Activated CD4-positive, alpha-beta T cell treated with anti-CD3 and anti-CD28 coated beads, Interleukin-2, amount 10 ng/mL, durations not matched to agents 7 days and 5 days (primary cell): ENCODE measurements at regions not wholly inside any gene's neighbourhood (a gene's known extent, or its start where the extent isn't known, plus 50 kb on each side); places are given as distances from the start of the nearest gene placed in this dataset.

ENCODE experiments used
- CTCF ChIA-PET: fragments of 350-600 bp; sonication (Branson Sonifier 250); formaldehyde crosslinking; loops from one replicate; lab custom pipeline; 2021; ENCODE audit warnings: antibody characterized with exemption; lab: Charles Lee
- POLR2A ChIA-PET: fragments of 350-600 bp; sonication (Branson Sonifier 250); formaldehyde crosslinking; loops from one replicate; lab custom pipeline; 2021; ENCODE audit warnings: antibody characterized with exemption; lab: Charles Lee
- DNase-seq: peaks from one replicate; pipeline ENCODE4 v3.0.0-alpha.2; 2020
- H3K27ac Mint-ChIP-seq: one replicate; pipeline ENCODE4 v1.8.0; 2021; ENCODE audit warnings: mild to moderate bottlenecking, moderate library complexity, mixed read lengths
- H3K27me3 Mint-ChIP-seq: one replicate; pipeline ENCODE4 v1.8.0; 2021; ENCODE audit warnings: mixed read lengths
- H3K36me3 Mint-ChIP-seq: one replicate; pipeline ENCODE4 v1.8.0; 2021; ENCODE audit warnings: low read depth, mixed read lengths
- H3K4me1 Mint-ChIP-seq: one replicate; pipeline ENCODE4 v1.8.0; 2021; ENCODE audit warnings: mixed read lengths
- H3K4me3 Mint-ChIP-seq: one replicate; pipeline ENCODE4 v1.8.0; 2021; ENCODE audit warnings: mild to moderate bottlenecking, moderate library complexity, mixed read lengths
- H3K9me3 Mint-ChIP-seq: one replicate; pipeline ENCODE4 v1.8.0; 2021; ENCODE audit warnings: mixed read lengths

GRCh38 chr6:90432041-90432775, 135.6 kb upstream of the BACH2 start:
- H3K9me3 Mint-ChIP-seq, result peaks cover 59% of the 10 kb centered on the region

GRCh38 chr6:90431576-90431975, 134.9 kb upstream of the BACH2 start:
- H3K9me3 Mint-ChIP-seq, result peaks cover 58% of the 10 kb centered on the region
- H3K4me1 Mint-ChIP-seq, result peaks cover 13% of the 10 kb centered on the region
- H3K27me3 Mint-ChIP-seq, result peaks cover under 1% of the 10 kb centered on the region
- ChIA-PET CTCF (interaction anchor here (0.9 to 4.0 kb wide), 5 partner anchors 9 to 38 kb away, joined by 3 to 17 read pairs (median 6); no protein-coding TSS in a partner anchor), POLR2A (no interaction called here)
- no peak overlapping the region for H3K27ac Mint-ChIP-seq
- H3K4me3 Mint-ChIP-seq, result no peak overlapping the region
- H3K36me3 Mint-ChIP-seq, result peaks cover 45% of the 10 kb centered on the region
- no peak for DNase-seq

More at GRCh38 chr6:90432041-90432775, 135.6 kb upstream of the BACH2 start:
- no peak for DNase-seq
- Mint-ChIP-seq H3K36me3 (peaks cover 42% of the 10 kb centered on the region), H3K4me3 (no peak overlapping the region), H3K4me1 (peaks cover 11% of the 10 kb centered on the region), H3K27ac (no peak overlapping the region), H3K27me3 (peaks cover 1% of the 10 kb centered on the region)
- ChIA-PET POLR2A (no interaction called here), CTCF (interaction anchor here (0.7 to 4.0 kb wide), 6 partner anchors 9 to 210 kb away, joined by 3 to 17 read pairs (median 4); no protein-coding TSS in a partner anchor)

GRCh38 chr6:90429713-90430112, 133.1 kb upstream of the BACH2 start:
- H3K27ac Mint-ChIP-seq, result no peak overlapping the region
- H3K4me3 Mint-ChIP-seq, result no peak overlapping the region
- POLR2A ChIA-PET, result no interaction called here
- H3K4me1 Mint-ChIP-seq, result peaks cover 21% of the 10 kb centered on the region
- H3K27me3 Mint-ChIP-seq, result no peaks in the 10 kb centered on the region
- CTCF ChIA-PET, result interaction anchor here (1.1 to 4.0 kb wide), 5 partner anchors 9 to 50 kb away, joined by 3 to 17 read pairs (median 4); no protein-coding TSS in a partner anchor
- DNase-seq, result no peak
- H3K9me3 Mint-ChIP-seq, result peaks cover 52% of the 10 kb centered on the region
- peaks cover 50% of the 10 kb centered on the region for H3K36me3 Mint-ChIP-seq

GRCh38 chr6:90428514-90428913, 131.9 kb upstream of the BACH2 start:
- ChIA-PET CTCF (interaction anchor here (1.1 to 4.0 kb wide), 5 partner anchors 8 to 51 kb away, joined by 3 to 17 read pairs (median 4); no protein-coding TSS in a partner anchor), POLR2A (no interaction called here)
- H3K4me1 Mint-ChIP-seq, result peaks cover 28% of the 10 kb centered on the region
- DNase-seq, result no peak
- no peaks in the 10 kb centered on the region for H3K27me3 Mint-ChIP-seq
- peaks cover 43% of the 10 kb centered on the region for H3K36me3 Mint-ChIP-seq
- peaks cover 44% of the 10 kb centered on the region for H3K9me3 Mint-ChIP-seq
- H3K4me3 Mint-ChIP-seq, result no peak overlapping the region
- H3K27ac Mint-ChIP-seq, result no peak overlapping the region

GRCh38 chr6:90425161-90425641, 128.6 kb upstream of the BACH2 start:
- Mint-ChIP-seq H3K4me1 (peaks cover 24% of the 10 kb centered on the region), H3K27ac (peak overlapping the region; percentile 97), H3K9me3 (peaks cover 19% of the 10 kb centered on the region), H3K4me3 (peak overlapping the region; percentile 65), H3K27me3 (no peaks in the 10 kb centered on the region), H3K36me3 (peaks cover 24% of the 10 kb centered on the region)
- no peak for DNase-seq
- CTCF ChIA-PET, result interaction anchor here (0.7 to 6.1 kb wide), 14 partner anchors 9 to 139 kb away, joined by 3 to 64 read pairs (median 6); no protein-coding TSS in a partner anchor
- POLR2A ChIA-PET, result interaction anchor here (0.7 to 1.4 kb wide), 3 partner anchors 12 to 32 kb away, joined by 3 to 5 read pairs (median 4); no protein-coding TSS in a partner anchor

GRCh38 chr6:90424580-90424979, 127.9 kb upstream of the BACH2 start:
- peak overlapping the region; percentile 97 for H3K27ac Mint-ChIP-seq
- H3K9me3 Mint-ChIP-seq, result peaks cover 16% of the 10 kb centered on the region
- H3K4me3 Mint-ChIP-seq, result peak overlapping the region; percentile 65
- peaks cover 22% of the 10 kb centered on the region for H3K36me3 Mint-ChIP-seq
- DNase-seq, result no peak
- CTCF ChIA-PET, result interaction anchor here (0.7 to 6.1 kb wide), 15 partner anchors 9 to 139 kb away, joined by 3 to 64 read pairs (median 5); no protein-coding TSS in a partner anchor
- peaks cover 24% of the 10 kb centered on the region for H3K4me1 Mint-ChIP-seq
- POLR2A ChIA-PET, result interaction anchor here (0.7 to 1.4 kb wide), 3 partner anchors 11 to 33 kb away, joined by 3 to 5 read pairs (median 4); no protein-coding TSS in a partner anchor
- H3K27me3 Mint-ChIP-seq, result no peaks in the 10 kb centered on the region

GRCh38 chr6:90421666-90422065, 125.0 kb upstream of the BACH2 start:
- no peak for DNase-seq
- H3K4me1 Mint-ChIP-seq, result peaks cover 30% of the 10 kb centered on the region
- no peaks in the 10 kb centered on the region for H3K27me3 Mint-ChIP-seq
- CTCF ChIA-PET, result interaction anchor here (0.5 to 6.1 kb wide), 5 partner anchors 8 to 55 kb away, joined by 3 to 64 read pairs (median 4); no protein-coding TSS in a partner anchor
- H3K9me3 Mint-ChIP-seq, result peaks cover 8% of the 10 kb centered on the region
- POLR2A ChIA-PET, result no interaction called here
- no peak overlapping the region for H3K27ac Mint-ChIP-seq
- no peak overlapping the region for H3K4me3 Mint-ChIP-seq
- peaks cover 16% of the 10 kb centered on the region for H3K36me3 Mint-ChIP-seq

- DNase-seq, result no peak
- no peak overlapping the region for H3K4me3 Mint-ChIP-seq
- ChIA-PET POLR2A (interaction anchor here (0.6 kb wide), 1 partner anchor 24 kb away, joined by 3 read pairs; no protein-coding TSS in a partner anchor), CTCF (interaction anchor here (0.8 to 2.1 kb wide), 8 partner anchors 8 to 57 kb away, joined by 3 to 7 read pairs (median 4); no protein-coding TSS in a partner anchor)
- H3K27ac Mint-ChIP-seq, result no peak overlapping the region
- no peaks in the 10 kb centered on the region for H3K27me3 Mint-ChIP-seq
- H3K9me3 Mint-ChIP-seq, result peaks cover 8% of the 10 kb centered on the region
- H3K36me3 Mint-ChIP-seq, result peaks cover 13% of the 10 kb centered on the region
- peaks cover 32% of the 10 kb centered on the region for H3K4me1 Mint-ChIP-seq
Measured at GRCh38 chr6:90420500-90420899, 123.9 kb upstream of the BACH2 start.

- no peak for DNase-seq
- Mint-ChIP-seq H3K27me3 (peaks cover 2% of the 10 kb centered on the region), H3K36me3 (peaks cover 3% of the 10 kb centered on the region), H3K9me3 (peaks cover 6% of the 10 kb centered on the region), H3K4me3 (no peak overlapping the region), H3K4me1 (peaks cover 47% of the 10 kb centered on the region), H3K27ac (no peak overlapping the region)
- POLR2A ChIA-PET, result no interaction called here
- CTCF ChIA-PET, result interaction anchor here (1.3 to 8.4 kb wide), 7 partner anchors 7 to 56 kb away, joined by 3 to 64 read pairs (median 4); no protein-coding TSS in a partner anchor
Measured at GRCh38 chr6:90417385-90417784, 120.7 kb upstream of the BACH2 start.

- Mint-ChIP-seq H3K36me3 (peaks cover 3% of the 10 kb centered on the region), H3K4me1 (peaks cover 57% of the 10 kb centered on the region), H3K27ac (no peak overlapping the region), H3K27me3 (peaks cover 2% of the 10 kb centered on the region), H3K9me3 (peaks cover 6% of the 10 kb centered on the region), H3K4me3 (no peak overlapping the region)
- DNase-seq, result no peak
- ChIA-PET CTCF (interaction anchor here (1.1 to 8.4 kb wide), 7 partner anchors 8 to 60 kb away, joined by 3 to 64 read pairs (median 7); no protein-coding TSS in a partner anchor), POLR2A (no interaction called here)
Measured at GRCh38 chr6:90416322-90416721, 119.7 kb upstream of the BACH2 start.

- no peak overlapping the region for H3K4me3 Mint-ChIP-seq
- H3K9me3 Mint-ChIP-seq, result peaks cover 5% of the 10 kb centered on the region
- ChIA-PET POLR2A (no interaction called here), CTCF (interaction anchor here (1.1 to 8.4 kb wide), 6 partner anchors 9 to 62 kb away, joined by 3 to 64 read pairs (median 10); no protein-coding TSS in a partner anchor)
- peak overlapping the region; percentile 51 for H3K27ac Mint-ChIP-seq
- H3K4me1 Mint-ChIP-seq, result peaks cover 65% of the 10 kb centered on the region
- H3K36me3 Mint-ChIP-seq, result peaks cover 3% of the 10 kb centered on the region
- DNase-seq, result no peak
- peaks cover 2% of the 10 kb centered on the region for H3K27me3 Mint-ChIP-seq
Measured at GRCh38 chr6:90415178-90415577, 118.5 kb upstream of the BACH2 start.

GRCh38 chr6:90414352-90414751, 117.7 kb upstream of the BACH2 start:
- ChIA-PET POLR2A (no interaction called here), CTCF (interaction anchor here (1.2 to 8.4 kb wide), 8 partner anchors 8 to 474 kb away, joined by 3 to 64 read pairs (median 10); no protein-coding TSS in a partner anchor)
- Mint-ChIP-seq H3K27me3 (peaks cover 2% of the 10 kb centered on the region), H3K4me1 (peaks cover 69% of the 10 kb centered on the region), H3K4me3 (peak overlapping the region; percentile 65), H3K36me3 (peaks cover 7% of the 10 kb centered on the region), H3K27ac (peak overlapping the region; percentile 92), H3K9me3 (peaks cover 5% of the 10 kb centered on the region)
- DNase-seq, result no peak
